ENCODE measurements at regions not wholly inside any gene's neighbourhood (a gene's known extent, or its start where the extent isn't known, plus 50 kb on each side); places are given as distances from the start of the nearest gene placed in this dataset.

- Histone ChIP-seq H3K4me3 (no peak overlapping the region), H3K36me3 (replicated peaks in 1 of 2; ENCODE audit: insufficient read depth in 1 of 2, low read depth in 2 of 2) (no peaks in the 10 kb centered on the region), H3K9me3 (no peaks in the 10 kb centered on the region), H3K4me1 (no peaks in the 10 kb centered on the region), H3K27me3 (no peaks in the 10 kb centered on the region), H3K27ac (no peak overlapping the region)
- ATAC-seq = no peak
- 58 to 61% methylated on average over 3 of the region's 3 CpGs for WGBS, 2 donors
- intact Hi-C loops (cut with DNase I) = no loop called here
- no peak for DNase-seq
- TF ChIP-seq POLR2A (IDR thresholded peaks at IDR 0.05) (no peak), CTCF (IDR thresholded peaks at IDR 0.05) (no peak)
Observed at GRCh38 chr9:80957801-80958200, 731.5 kb downstream of the TLE1 start.

GRCh38 chr9:80954521-80954920 is 734.8 kb downstream of the TLE1 start:
- no peak for ATAC-seq
- intact Hi-C loops (cut with DNase I) = no loop called here

GRCh38 chr9:80952363-80952922 is 736.9 kb downstream of the TLE1 start:
- no peak overlapping the region for H3K27ac ChIP-seq
- intact Hi-C loops (cut with DNase I) = no loop called here

More at GRCh38 chr9:80954521-80954920, 734.8 kb downstream of the TLE1 start:
- H3K9me3 ChIP-seq = no peaks in the 10 kb centered on the region
- WGBS, 2 donors = 35 to 57% methylated on average over 2 of the region's 2 CpGs
- H3K4me3 ChIP-seq = no peak overlapping the region
- no peaks in the 10 kb centered on the region for H3K36me3 ChIP-seq (replicated peaks in 1 of 2; ENCODE audit: insufficient read depth in 1 of 2, low read depth in 2 of 2)
- H3K4me1 ChIP-seq = no peaks in the 10 kb centered on the region
- DNase-seq = no peak
- H3K27me3 ChIP-seq = no peaks in the 10 kb centered on the region
- TF ChIP-seq POLR2A (IDR thresholded peaks at IDR 0.05) (no peak), CTCF (IDR thresholded peaks at IDR 0.05) (no peak)
- H3K27ac ChIP-seq = no peak overlapping the region

GRCh38 chr9:80951675-80952074 is 737.7 kb downstream of the TLE1 start:
- no peak overlapping the region for H3K27ac ChIP-seq
- H3K27me3 ChIP-seq = no peaks in the 10 kb centered on the region
- intact Hi-C loops (cut with DNase I) = no loop called here
- DNase-seq (peak in 1 of 4 donors; percentile 9), ATAC-seq (no peak)
- H3K36me3 ChIP-seq (replicated peaks in 1 of 2; ENCODE audit: insufficient read depth in 1 of 2, low read depth in 2 of 2) = no peaks in the 10 kb centered on the region
- TF ChIP-seq CTCF (IDR thresholded peaks at IDR 0.05) (no peak), POLR2A (IDR thresholded peaks at IDR 0.05) (no peak)
- no peaks in the 10 kb centered on the region for H3K4me1 ChIP-seq
- no peak overlapping the region for H3K4me3 ChIP-seq
- 71 to 75% methylated on average over 7 of the region's 7 CpGs for WGBS, 2 donors
- H3K9me3 ChIP-seq = no peaks in the 10 kb centered on the region

More at GRCh38 chr9:80952363-80952922, 736.9 kb downstream of the TLE1 start:
- no peaks in the 10 kb centered on the region for H3K36me3 ChIP-seq (replicated peaks in 1 of 2; ENCODE audit: insufficient read depth in 1 of 2, low read depth in 2 of 2)
- H3K4me3 ChIP-seq = no peak overlapping the region
- H3K27me3 ChIP-seq = no peaks in the 10 kb centered on the region
- 72 to 77% methylated on average over 5 of the region's 5 CpGs for WGBS, 2 donors
- no peak for DNase-seq
- no peaks in the 10 kb centered on the region for H3K4me1 ChIP-seq
- no peak for ATAC-seq
- no peaks in the 10 kb centered on the region for H3K9me3 ChIP-seq
- no peak for TF ChIP-seq CTCF (IDR thresholded peaks at IDR 0.05)
- no peak for TF ChIP-seq POLR2A (IDR thresholded peaks at IDR 0.05)

GRCh38 chr9:80948876-80949275 is 740.5 kb downstream of the TLE1 start:
- Histone ChIP-seq H3K4me1 (no peaks in the 10 kb centered on the region), H3K36me3 (replicated peaks in 1 of 2; ENCODE audit: insufficient read depth in 1 of 2, low read depth in 2 of 2) (no peaks in the 10 kb centered on the region), H3K27ac (no peak overlapping the region), H3K4me3 (no peak overlapping the region), H3K9me3 (no peaks in the 10 kb centered on the region), H3K27me3 (no peaks in the 10 kb centered on the region)
- TF ChIP-seq POLR2A (IDR thresholded peaks at IDR 0.05) = no peak
- TF ChIP-seq CTCF (IDR thresholded peaks at IDR 0.05) = no peak
- intact Hi-C loops (cut with DNase I) = no loop called here
- 54 to 62% methylated on average over 4 of the region's 4 CpGs for WGBS, 2 donors
- no peak for ATAC-seq
- no peak for DNase-seq

Data from body of pancreas (tissue), 4 donors.